Body of pancreas (tissue), 4 donors: ENCODE measurements at regions not wholly inside any gene's neighbourhood (a gene's known extent, or its start where the extent isn't known, plus 50 kb on each side); places are given as distances from the start of the nearest gene placed in this dataset.

ENCODE experiments used
- ATAC-seq: fragments of 150-250 bp; one replicate; pipeline ENCODE4 v1.9.1; 2016
- DNase-seq, 4 donors: peaks; one replicate each; pipeline ENCODE4 v3.0.0-alpha.2; 2019
- H3K27ac ChIP-seq, 4 donors: fragments of 200-600 bp; sonication (generic); 1 replicate in 3 of 4; 2 replicates in 1 of 4; pipeline versions ENCODE4 v1.5.1 to v1.6.1; 2016 to 2019; ENCODE audit warnings: mild to moderate bottlenecking in 1 of 4, mixed read lengths in 1 of 4, moderate library complexity in 1 of 4
- H3K27me3 ChIP-seq, 2 donors: fragments of 200-600 bp; sonication (generic); one replicate each; pipeline ENCODE4 v1.6.0; 2016; ENCODE audit warnings: mild to moderate bottlenecking in 1 of 2
- H3K36me3 ChIP-seq, 2 donors: fragments of 200-600 bp; sonication (generic); replicated peaks in 1 of 2; 2 replicates each; pipeline ENCODE4 v1.5.1; 2016; ENCODE audit warnings: low read depth in 2 of 2; ENCODE audit not compliant: insufficient read depth in 1 of 2
- H3K4me1 ChIP-seq: fragments of 200-600 bp; sonication (generic); one replicate; pipeline ENCODE4 v1.6.0; 2016
- H3K4me3 ChIP-seq, 2 donors: fragments of 200-600 bp; sonication (generic); 1 replicate in 1 of 2; 2 replicates in 1 of 2; pipeline ENCODE4 v1.5.1; 2016 to 2019
- H3K9me3 ChIP-seq, 3 donors: fragments of 200-600 bp; sonication (generic); 1 replicate in 2 of 3; 2 replicates in 1 of 3; pipeline ENCODE4 v1.5.1; 2016
- CTCF ChIP-seq, 7 experiments: fragments of 450-650 bp in 4 of 7; fragments of 200-600 bp in 3 of 7; sonication (generic) in 3 of 7; IDR thresholded peaks; one replicate each; pipeline ENCODE4 v1.5.1; 2016 to 2019; ENCODE audit warnings: antibody characterized with exemption in 7 of 7
- POLR2A ChIP-seq, 3 donors: fragments of 450-650 bp; IDR thresholded peaks; one replicate each; pipeline ENCODE4 v1.6.1; 2016; ENCODE audit warnings: antibody characterized with exemption in 3 of 3, mild to moderate bottlenecking in 2 of 3
- WGBS, 2 donors: methylation state at CpG; one replicate each; pipeline ENCODE4 v1.1.5; 2017; 5-methylcytosine and 5-hydroxymethylcytosine counted together
- intact Hi-C: fragments of 100-400 bp; cut with DNase I; formaldehyde crosslinking; loops from one replicate; pipeline ENCODE4 v1.15.1; 2023

- ATAC-seq (no peak), DNase-seq (no peak)
- WGBS, 2 donors, result 49 to 52% methylated on average over 5 of the region's 5 CpGs
- intact Hi-C loops, result no loop called here
- TF ChIP-seq CTCF (IDR thresholded peaks at IDR 0.05), result no peak
- TF ChIP-seq POLR2A (IDR thresholded peaks at IDR 0.05), result no peak
- peak overlapping the region in 1 of 4 donors; percentile 22 for H3K27ac ChIP-seq
- H3K36me3 ChIP-seq, result no peaks in the 10 kb centered on the region
- H3K4me1 ChIP-seq, result peaks cover 17% of the 10 kb centered on the region
- peaks cover 0 to 3% (median 0%) of the 10 kb centered on the region in 3 donors for H3K9me3 ChIP-seq
- no peaks in the 10 kb centered on the region for H3K27me3 ChIP-seq
- no peak overlapping the region for H3K4me3 ChIP-seq
These were observed 151.5 kb downstream of the PFKFB3 start for GRCh38 chr10:6354168-6354772.

GRCh38 chr10:6356280-6356793 lies 153.6 kb downstream of the PFKFB3 start:
- no peak overlapping the region for H3K4me3 ChIP-seq
- no peak overlapping the region for H3K27ac ChIP-seq
- WGBS, 2 donors, result 57 to 59% methylated on average over 1 of the region's 1 CpG
- TF ChIP-seq POLR2A (IDR thresholded peaks at IDR 0.05) (no peak), CTCF (IDR thresholded peaks at IDR 0.05) (no peak)
- H3K27me3 ChIP-seq, result no peaks in the 10 kb centered on the region
- peaks cover 0 to 3% (median 0%) of the 10 kb centered on the region in 3 donors for H3K9me3 ChIP-seq
- intact Hi-C loops, result no loop called here
- ATAC-seq (no peak), DNase-seq (no peak)
- peaks cover 17% of the 10 kb centered on the region for H3K4me1 ChIP-seq
- H3K36me3 ChIP-seq, result no peaks in the 10 kb centered on the region

GRCh38 chr10:6361869-6362268 lies 159.1 kb downstream of the PFKFB3 start:
- peaks cover 0 to 3% (median 0%) of the 10 kb centered on the region in 3 donors for H3K9me3 ChIP-seq
- H3K27me3 ChIP-seq, result no peaks in the 10 kb centered on the region
- WGBS, 2 donors, result 52 to 56% methylated on average over 3 of the region's 3 CpGs
- H3K36me3 ChIP-seq, result no peaks in the 10 kb centered on the region
- DNase-seq (no peak), ATAC-seq (no peak)
- TF ChIP-seq CTCF (IDR thresholded peaks at IDR 0.05) (no peak), POLR2A (IDR thresholded peaks at IDR 0.05) (no peak)
- peaks cover 13% of the 10 kb centered on the region for H3K4me1 ChIP-seq
- intact Hi-C loops, result no loop called here
- no peak overlapping the region for H3K27ac ChIP-seq
- no peak overlapping the region for H3K4me3 ChIP-seq

- Histone ChIP-seq H3K9me3 (peaks cover 0 to 3% (median 0%) of the 10 kb centered on the region in 3 donors), H3K36me3 (no peaks in the 10 kb centered on the region), H3K4me3 (no peak overlapping the region), H3K27ac (no peak overlapping the region), H3K4me1 (peaks cover 13% of the 10 kb centered on the region), H3K27me3 (no peaks in the 10 kb centered on the region)
- intact Hi-C loops, result no loop called here
- no peak for ATAC-seq
- TF ChIP-seq POLR2A (IDR thresholded peaks at IDR 0.05) (no peak), CTCF (IDR thresholded peaks at IDR 0.05) (no peak)
- no peak for DNase-seq
These were observed 160.1 kb downstream of the PFKFB3 start for GRCh38 chr10:6362879-6363278.

- WGBS, 2 donors, result 0 to 67% methylated on average over 1 of the region's 1 CpG
These were observed 160.8 kb downstream of the PFKFB3 start for GRCh38 chr10:6363511-6363910.

More at GRCh38 chr10:6363511-6363910, 160.8 kb downstream of the PFKFB3 start:
- Histone ChIP-seq H3K4me1 (peaks cover 13% of the 10 kb centered on the region), H3K27ac (no peak overlapping the region), H3K9me3 (no peaks in the 10 kb centered on the region), H3K27me3 (no peaks in the 10 kb centered on the region), H3K4me3 (no peak overlapping the region), H3K36me3 (no peaks in the 10 kb centered on the region)
- ATAC-seq (no peak), DNase-seq (no peak)
- TF ChIP-seq POLR2A (IDR thresholded peaks at IDR 0.05), result no peak
- no peak for TF ChIP-seq CTCF (IDR thresholded peaks at IDR 0.05)
- intact Hi-C loops, result no loop called here
